Omental fat pad (tissue), 3 donors: ENCODE measurements at regions not wholly inside any gene's neighbourhood (a gene's known extent, or its start where the extent isn't known, plus 50 kb on each side); places are given as distances from the start of the nearest gene placed in this dataset.

Source experiments
- ATAC-seq: fragments of 150-250 bp; one replicate; pipeline ENCODE4 v1.9.1; 2016; ENCODE audit warnings: mild to moderate bottlenecking, moderate library complexity; ENCODE audit not compliant: low FRiP score
- DNase-seq: peaks from one replicate; pipeline ENCODE4 v3.0.0-alpha.2; 2019; ENCODE audit warnings: low spot score
- CTCF ChIP-seq, 3 donors: fragments of 450-650 bp; IDR thresholded peaks; one replicate each; pipeline ENCODE4 v1.5.1; 2016 to 2017; ENCODE audit warnings: antibody characterized with exemption in 3 of 3, mild to moderate bottlenecking in 3 of 3, moderate library complexity in 2 of 3

DNA sequence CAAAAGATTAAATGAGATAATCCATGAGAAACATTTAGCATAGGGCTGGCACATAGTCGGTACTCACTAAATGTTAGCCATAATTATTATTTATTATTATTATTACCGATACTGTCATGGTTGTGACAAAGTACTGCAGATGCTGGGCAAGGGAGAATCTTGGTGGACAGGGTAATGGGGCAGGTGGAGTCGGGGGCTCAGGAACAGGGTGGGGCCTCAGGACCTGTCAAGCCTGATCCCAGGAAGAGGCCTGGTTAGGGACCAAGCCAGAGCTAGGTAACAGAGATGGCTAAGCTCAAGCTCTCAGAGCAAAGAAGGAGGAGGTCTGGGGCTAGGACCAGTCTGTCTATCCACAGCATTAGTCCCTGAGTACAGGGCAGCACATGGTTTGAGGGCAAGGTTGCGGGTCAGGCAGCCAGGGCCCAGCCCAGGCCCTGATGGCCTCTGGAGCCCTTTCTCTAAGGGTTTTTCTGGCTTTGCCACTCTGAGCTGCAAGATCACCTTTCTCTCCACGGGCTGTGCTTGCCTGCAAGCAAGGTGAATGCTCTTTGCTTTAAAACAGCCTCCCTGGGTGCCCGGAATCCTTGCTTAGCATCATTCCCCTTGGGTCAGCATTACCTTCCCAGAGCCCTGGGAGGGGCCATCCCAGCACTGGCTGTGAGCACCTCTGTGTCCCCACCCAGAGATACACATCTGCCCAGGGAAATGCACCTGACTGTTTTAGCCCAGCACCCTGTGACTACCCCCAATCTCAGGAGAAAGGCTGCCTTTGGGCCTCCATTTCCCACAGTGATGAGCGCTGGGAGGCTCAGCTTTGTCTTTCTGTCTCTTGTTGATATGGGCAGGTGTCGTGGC, 572.0 kb downstream of the PTPRU start:
- DNase-seq, result no peak
- ATAC-seq, result no peak
- TF ChIP-seq CTCF (IDR thresholded peaks at IDR 0.05), result no peak

DNA sequence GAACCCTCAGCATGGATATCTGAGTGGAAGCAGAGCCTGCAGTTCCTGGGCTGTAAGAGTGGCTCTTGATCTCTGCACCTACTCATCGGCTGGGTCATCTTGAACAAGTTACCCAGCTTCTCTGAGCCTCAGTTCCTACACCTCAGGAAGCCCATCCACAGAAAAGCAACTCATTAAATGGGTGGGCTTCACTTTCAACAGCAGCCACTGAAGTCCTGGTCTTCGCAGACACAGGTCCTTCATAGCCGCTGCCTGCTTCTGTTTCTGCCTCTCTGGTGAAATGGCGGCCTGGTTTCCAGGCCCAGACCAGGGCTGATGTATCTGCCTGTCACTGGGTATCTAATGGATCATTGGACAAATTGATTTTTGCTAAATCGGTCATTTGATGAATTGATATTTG, 571.4 kb downstream of the PTPRU start:
- DNase-seq (no peak), ATAC-seq (no peak)
- no peak for TF ChIP-seq CTCF (IDR thresholded peaks at IDR 0.05)

- no peak for TF ChIP-seq CTCF (IDR thresholded peaks at IDR 0.05)
- no peak for ATAC-seq
- DNase-seq, result no peak
These were observed 570.5 kb downstream of the PTPRU start for GRCh38 chr1:29806646-29807319.

DNA sequence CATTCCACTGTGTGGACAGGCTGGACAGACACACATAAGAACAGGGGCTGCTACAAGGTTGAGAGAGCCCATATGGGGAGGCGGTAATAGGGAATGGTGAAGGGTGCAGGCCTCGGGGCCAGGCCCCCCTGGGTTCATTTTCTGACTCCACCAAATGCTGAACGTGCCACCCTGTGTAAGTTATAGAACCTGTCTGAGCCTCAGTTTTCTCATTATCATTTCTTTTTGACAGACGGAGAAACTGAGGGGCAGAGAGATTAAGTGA, 569.5 kb downstream of the PTPRU start:
- no peak for TF ChIP-seq CTCF (IDR thresholded peaks at IDR 0.05)
- ATAC-seq (no peak), DNase-seq (no peak)

DNA sequence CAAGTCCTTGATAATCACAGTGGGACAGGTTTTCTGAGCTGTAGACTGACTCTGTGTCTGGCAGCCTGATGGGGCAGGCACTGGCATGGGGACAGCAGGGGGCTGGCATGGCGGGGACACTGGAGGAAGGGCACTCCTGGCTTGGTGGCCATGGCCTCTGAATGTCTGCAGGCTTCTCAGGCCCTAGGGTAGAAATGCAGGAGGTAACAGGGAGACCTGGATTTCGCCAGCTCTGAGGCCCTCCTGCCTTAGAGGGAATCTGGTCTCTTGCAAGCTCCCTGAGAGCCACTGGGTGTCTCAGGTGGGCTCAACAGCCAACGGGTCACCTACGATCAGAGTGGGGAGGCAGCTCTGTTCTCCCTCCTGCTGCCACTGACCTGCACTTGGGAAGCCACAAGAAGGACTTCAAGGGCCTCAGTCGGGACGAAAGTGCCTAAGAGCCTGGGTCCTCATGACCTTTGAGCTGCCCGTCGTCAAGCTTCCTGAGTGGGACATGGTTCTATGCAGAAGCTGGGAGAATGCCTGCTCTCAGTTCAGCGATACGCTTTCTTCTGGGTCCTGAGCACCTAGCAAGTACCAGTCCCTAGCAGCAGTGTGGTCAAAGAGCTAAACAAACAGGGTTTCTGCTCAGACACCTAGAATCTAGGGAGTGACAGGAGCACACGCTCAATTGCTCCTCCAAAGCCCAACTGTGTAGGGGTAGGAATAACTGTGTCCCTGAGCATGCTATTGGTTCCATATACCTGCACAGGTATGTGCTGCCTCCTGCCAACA, 569.0 kb downstream of the PTPRU start:
- peak; percentile 15 for ATAC-seq
- no peak for DNase-seq
- no peak for TF ChIP-seq CTCF (IDR thresholded peaks at IDR 0.05)

- TF ChIP-seq CTCF (IDR thresholded peaks at IDR 0.05), result no peak
- ATAC-seq (no peak), DNase-seq (no peak)
These were observed 568.0 kb downstream of the PTPRU start for GRCh38 chr1:29804181-29804899.
